Smooth muscle cell (in vitro differentiated cells): ENCODE measurements at regions not wholly inside any gene's neighbourhood (a gene's known extent, or its start where the extent isn't known, plus 50 kb on each side); places are given as distances from the start of the nearest gene placed in this dataset. TPM values are rescaled to one million over a fixed set of nuclear protein-coding genes. Genes with fewer than 3 reads are reported as not detected.

Experiments
- DNase-seq: peaks from one replicate; lab custom pipeline; 2025; ENCODE audit not compliant: unreplicated experiment; lab: John Stamatoyannopoulos, UW
- H2AFZ ChIP-seq: fragments of 200-600 bp; sonication (generic); 2 replicates; pipeline ENCODE4 v1.6.0; 2016; ENCODE audit warnings: antibody characterized with exemption, low read depth, mild to moderate bottlenecking
- H3F3A ChIP-seq: fragments of 200-600 bp; sonication (generic); 2 replicates; pipeline ENCODE4 v1.6.0; 2017; ENCODE audit warnings: antibody characterized with exemption, low read depth
- H3K27ac ChIP-seq: fragments of 200-600 bp; sonication (generic); 2 replicates; pipeline ENCODE4 v1.5.1; 2016; ENCODE audit warnings: low read depth, mild to moderate bottlenecking
- H3K27me3 ChIP-seq: fragments of 200-600 bp; sonication (generic); 2 replicates; pipeline ENCODE4 v1.6.1; 2016; ENCODE audit warnings: low read depth, mild to moderate bottlenecking
- H3K36me3 ChIP-seq: fragments of 200-600 bp; sonication (generic); 2 replicates; pipeline ENCODE4 v1.5.1; 2016; ENCODE audit warnings: low read depth
- H3K4me1 ChIP-seq: fragments of 200-600 bp; sonication (generic); 2 replicates; pipeline ENCODE4 v1.5.1; 2016; ENCODE audit warnings: low read depth
- H3K4me2 ChIP-seq: fragments of 200-600 bp; sonication (generic); 2 replicates; pipeline ENCODE4 v1.6.0; 2016; ENCODE audit warnings: mild to moderate bottlenecking
- H3K4me3 ChIP-seq: fragments of 200-600 bp; sonication (generic); 2 replicates; pipeline ENCODE4 v1.5.1; 2016; ENCODE audit warnings: mild to moderate bottlenecking
- H3K79me2 ChIP-seq: fragments of 200-600 bp; sonication (generic); 2 replicates; pipeline ENCODE4 v1.6.0; 2016; ENCODE audit warnings: low read depth, mild to moderate bottlenecking
- H3K9ac ChIP-seq: fragments of 200-600 bp; sonication (generic); 2 replicates; pipeline ENCODE4 v1.6.0; 2016; ENCODE audit warnings: low read depth
- H3K9me3 ChIP-seq: fragments of 200-600 bp; sonication (generic); replicated peaks from 2 replicates; pipeline ENCODE4 v1.5.1; 2016; ENCODE audit warnings: low read depth
- H4K20me1 ChIP-seq: fragments of 200-600 bp; sonication (generic); 2 replicates; pipeline ENCODE4 v1.6.0; 2016; ENCODE audit warnings: low read depth
- WGBS: methylation state at CpG from one replicate; pipeline ENCODE4 v1.1.7; 2016; ENCODE audit warnings: low lambda C conversion rate; 5-methylcytosine and 5-hydroxymethylcytosine counted together
- microRNA counts: library from miRNA; unstranded; fragments of <30 nt; microRNA quantifications from one replicate; lab custom pipeline; 2016
- microRNA-seq: library from miRNA; unstranded; fragments of <30 nt; microRNA quantifications from one replicate; pipeline ENCODE4, GENCODE V29; 2016; ENCODE audit warnings: borderline number of aligned reads
- TF ChIP-seq, protein P1 (sequence below): fragments of 200-600 bp; sonication (generic); IDR thresholded peaks from 2 replicates; pipeline ENCODE4 v1.5.1; 2017; ENCODE audit warnings: borderline replicate concordance, mild to moderate bottlenecking, antibody characterized with exemption; ENCODE audit not compliant: insufficient read depth, poor library complexity, severe bottlenecking

DNA sequence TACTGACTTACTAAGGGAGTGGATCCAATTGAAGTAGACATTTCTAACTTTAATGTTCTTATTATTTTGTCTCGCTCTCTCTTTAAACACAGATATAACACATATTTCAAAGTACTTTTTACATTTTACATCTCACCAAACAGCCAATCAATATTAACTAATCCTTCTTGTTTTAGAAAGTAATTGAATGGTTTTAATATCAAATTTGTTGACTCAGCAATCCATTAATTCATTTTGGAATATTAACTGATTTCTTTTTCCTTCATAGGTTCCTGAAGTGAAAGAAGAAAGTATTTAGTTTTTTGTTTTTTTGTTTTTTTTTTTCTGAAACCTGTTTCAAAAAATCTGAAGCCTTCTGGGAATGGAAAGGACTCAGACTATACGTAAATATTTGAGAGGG lies 62.3 kb upstream of the DPYD start:
- Histone ChIP-seq H3K4me1 (no peaks in the 10 kb centered on the region), H3F3A (no peaks in the 10 kb centered on the region), H3K27me3 (no peaks in the 10 kb centered on the region), H2AFZ (no peak overlapping the region), H3K4me3 (no peak overlapping the region), H4K20me1 (no peaks in the 10 kb centered on the region), H3K4me2 (no peak overlapping the region), H3K79me2 (no peaks in the 10 kb centered on the region), H3K9ac (no peak overlapping the region), H3K9me3 (no peaks in the 10 kb centered on the region), H3K27ac (no peak overlapping the region), H3K36me3 (no peaks in the 10 kb centered on the region)
- DNase-seq, result no peak
- 93% methylated on average over 2 of the region's 2 CpGs for WGBS
- TF ChIP-seq, protein P1, sequence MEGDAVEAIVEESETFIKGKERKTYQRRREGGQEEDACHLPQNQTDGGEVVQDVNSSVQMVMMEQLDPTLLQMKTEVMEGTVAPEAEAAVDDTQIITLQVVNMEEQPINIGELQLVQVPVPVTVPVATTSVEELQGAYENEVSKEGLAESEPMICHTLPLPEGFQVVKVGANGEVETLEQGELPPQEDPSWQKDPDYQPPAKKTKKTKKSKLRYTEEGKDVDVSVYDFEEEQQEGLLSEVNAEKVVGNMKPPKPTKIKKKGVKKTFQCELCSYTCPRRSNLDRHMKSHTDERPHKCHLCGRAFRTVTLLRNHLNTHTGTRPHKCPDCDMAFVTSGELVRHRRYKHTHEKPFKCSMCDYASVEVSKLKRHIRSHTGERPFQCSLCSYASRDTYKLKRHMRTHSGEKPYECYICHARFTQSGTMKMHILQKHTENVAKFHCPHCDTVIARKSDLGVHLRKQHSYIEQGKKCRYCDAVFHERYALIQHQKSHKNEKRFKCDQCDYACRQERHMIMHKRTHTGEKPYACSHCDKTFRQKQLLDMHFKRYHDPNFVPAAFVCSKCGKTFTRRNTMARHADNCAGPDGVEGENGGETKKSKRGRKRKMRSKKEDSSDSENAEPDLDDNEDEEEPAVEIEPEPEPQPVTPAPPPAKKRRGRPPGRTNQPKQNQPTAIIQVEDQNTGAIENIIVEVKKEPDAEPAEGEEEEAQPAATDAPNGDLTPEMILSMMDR, result no peak

DNA sequence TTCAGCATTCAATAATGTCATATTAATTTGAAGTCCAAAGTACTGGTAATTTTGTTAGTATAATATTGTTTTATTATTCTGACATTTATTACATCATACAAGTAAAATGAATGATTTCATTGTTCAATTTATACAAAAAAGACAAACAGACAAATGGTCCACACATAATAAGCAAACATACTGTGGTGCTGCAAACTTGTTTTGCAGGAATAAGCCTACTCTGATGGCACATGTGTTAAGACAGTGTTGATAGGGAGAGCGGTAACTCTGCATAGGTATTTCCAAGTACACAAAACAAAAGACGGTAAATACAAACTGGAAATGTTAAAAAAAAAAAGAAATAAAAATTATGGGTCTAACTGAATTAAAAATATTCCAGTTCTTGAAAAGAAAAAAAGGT lies 59.7 kb upstream of the DPYD start:
- no peaks in the 10 kb centered on the region for H4K20me1 ChIP-seq
- no peaks in the 10 kb centered on the region for H3K36me3 ChIP-seq
- H3K4me3 ChIP-seq, result no peak overlapping the region
- no peak overlapping the region for H2AFZ ChIP-seq
- no peak overlapping the region for H3K27ac ChIP-seq
- no peak overlapping the region for H3K4me2 ChIP-seq
- H3K9ac ChIP-seq, result no peak overlapping the region
- H3K27me3 ChIP-seq, result no peaks in the 10 kb centered on the region
- H3K9me3 ChIP-seq, result no peaks in the 10 kb centered on the region
- H3K79me2 ChIP-seq, result no peaks in the 10 kb centered on the region
- no peaks in the 10 kb centered on the region for H3F3A ChIP-seq
- DNase-seq, result no peak
- 95% methylated on average over 2 of the region's 2 CpGs for WGBS
- TF ChIP-seq, protein P1, result no peak
- no peaks in the 10 kb centered on the region for H3K4me1 ChIP-seq

DNA sequence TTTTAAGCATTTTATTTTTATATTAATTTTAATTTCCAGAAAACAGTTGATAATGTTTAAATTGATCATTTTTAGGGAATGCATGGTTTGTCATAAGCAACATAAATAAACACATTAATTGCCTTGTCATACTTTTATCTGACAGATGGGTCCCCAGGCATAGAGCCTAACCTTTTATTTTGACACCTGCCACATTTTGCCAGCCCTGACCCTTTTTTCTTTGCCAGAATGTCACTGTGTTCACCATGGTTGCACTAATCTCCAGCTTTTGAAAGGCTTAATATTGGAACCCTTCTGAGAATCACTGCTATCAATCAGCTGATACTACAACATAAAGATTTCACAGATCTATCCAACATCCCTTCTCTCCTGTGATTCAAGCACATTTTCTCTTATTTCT lies 56.0 kb upstream of the DPYD start:
- Histone ChIP-seq H3K9me3 (no peaks in the 10 kb centered on the region), H3K36me3 (no peaks in the 10 kb centered on the region), H3K4me2 (no peak overlapping the region), H3K9ac (no peak overlapping the region), H3K27ac (no peak overlapping the region), H4K20me1 (no peaks in the 10 kb centered on the region), H2AFZ (no peak overlapping the region), H3K4me3 (no peak overlapping the region), H3K79me2 (no peaks in the 10 kb centered on the region), H3F3A (no peaks in the 10 kb centered on the region), H3K4me1 (no peaks in the 10 kb centered on the region), H3K27me3 (no peaks in the 10 kb centered on the region)
- no peak for DNase-seq
- TF ChIP-seq, protein P1, result no peak

MicroRNA genes in the stretch of these regions (microRNA counts, 767-probe panel; counts per million panel counts)
- microRNA hsa-miR-137 (lab: Ali Mortazavi, UCI) (183 counts per million), microRNA hsa-miR-2682-5p (lab: Ali Mortazavi, UCI) (1,182 counts per million, percentile 1 among the panel's probes with 10 or more counts)

Small RNA genes lying in the stretch of these regions (microRNA-seq; reads per million reads assigned to microRNA genes)
- gene MIR2682, result not detected
